OCI-LY3 (cell line): ENCODE measurements at regions not wholly inside any gene's neighbourhood (a gene's known extent, or its start where the extent isn't known, plus 50 kb on each side); places are given as distances from the start of the nearest gene placed in this dataset.
A peak's percentile ranks its signal among the peaks of the same experiment; 100 is the strongest.
"Not testable (repeated sequence)": the region's sequence is repeated elsewhere in the genome, so short reads cannot be mapped to it uniquely, and the experiment has no call there.

Experiments
- H2AFZ ChIP-seq: fragments of 200-600, 300-600 bp; shearing (Covaris generic); 2 replicates; pipeline ENCODE4 v1.6.0; 2014; ENCODE audit warnings: antibody characterized with exemption, low read depth, low read length
- H3K27ac ChIP-seq: fragments of 200-600, 300-600 bp; sonication (generic); 2 replicates; pipeline ENCODE4 v1.5.1; 2014; ENCODE audit warnings: mild to moderate bottlenecking, low read length, moderate library complexity, mixed read lengths
- H3K27me3 ChIP-seq: fragments of 200-600, 300-600 bp; sonication (generic); 2 replicates; pipeline ENCODE4 v1.6.1; 2014; ENCODE audit warnings: low read depth, low read length, mixed read lengths
- H3K36me3 ChIP-seq: fragments of 200-600, 300-600 bp; sonication (generic); replicated peaks from 2 replicates; pipeline ENCODE3; 2014; ENCODE audit warnings: low read depth, low read length, mixed read lengths
- H3K4me1 ChIP-seq: fragments of 300-600, 200-600 bp; sonication (generic); 2 replicates; pipeline ENCODE4 v1.6.1; 2014; ENCODE audit warnings: low read length, mixed read lengths
- H3K4me2 ChIP-seq: fragments of 200-600, 300-600 bp; sonication (generic); 2 replicates; pipeline ENCODE4 v1.6.1; 2014; ENCODE audit warnings: low read length, mixed read lengths
- H3K4me3 ChIP-seq: fragments of 300-600, 200-600 bp; sonication (generic); 2 replicates; pipeline ENCODE4 v1.5.1; 2014; ENCODE audit warnings: antibody characterized with exemption, mild to moderate bottlenecking, low read length, moderate library complexity
- H3K79me2 ChIP-seq: fragments of 300-600, 200-600 bp; shearing (Covaris generic); 2 replicates; pipeline ENCODE4 v1.6.1; 2014; ENCODE audit warnings: mild to moderate bottlenecking, low read length, mixed read lengths
- H3K9ac ChIP-seq: fragments of 300-600, 200-600 bp; shearing (Covaris generic); 2 replicates; pipeline ENCODE4 v1.6.0; 2014; ENCODE audit warnings: mild to moderate bottlenecking, low read length, moderate library complexity
- H3K9me3 ChIP-seq: fragments of 200-600, 300-600 bp; shearing (Covaris generic); 2 replicates; pipeline ENCODE4 v1.6.1; 2014; ENCODE audit warnings: low read length, mixed read lengths; ENCODE audit not compliant: insufficient read depth
- H4K20me1 ChIP-seq: fragments of 200-600, 300-600 bp; sonication (generic); 2 replicates; pipeline ENCODE4 v1.6.1; 2016; ENCODE audit warnings: low read length, mixed read lengths; ENCODE audit not compliant: insufficient read depth
- CTCF ChIP-seq: fragments of 200-600, 300-600 bp; sonication (generic); IDR thresholded peaks from 2 replicates; pipeline ENCODE4 v1.5.1; 2014; ENCODE audit warnings: antibody characterized with exemption, low read length, low read depth
- EZH2phosphoT487 ChIP-seq: fragments of 200-600 bp; shearing (Covaris generic); IDR thresholded peaks from 2 replicates; pipeline ENCODE4 v1.6.1; 2018; ENCODE audit warnings: antibody characterized with exemption, mixed run types, low read depth

GRCh38 chr9:106486685-106487084 is 376.3 kb upstream of the ZNF462 start:
- Histone ChIP-seq H3K36me3 (no peaks in the 10 kb centered on the region), H3K9ac (no peak overlapping the region), H3K79me2 (no peaks in the 10 kb centered on the region), H3K27ac (no peak overlapping the region), H4K20me1 (no peaks in the 10 kb centered on the region), H3K4me2 (no peak overlapping the region), H3K4me1 (peaks cover 15% of the 10 kb centered on the region), H2AFZ (no peak overlapping the region), H3K27me3 (no peaks in the 10 kb centered on the region), H3K4me3 (no peak overlapping the region), H3K9me3 (no peaks in the 10 kb centered on the region)
- TF ChIP-seq CTCF (no peak), EZH2phosphoT487 (no peak)

GRCh38 chr9:106487266-106487665 is 375.7 kb upstream of the ZNF462 start:
- Histone ChIP-seq H3K4me1 (peaks cover 16% of the 10 kb centered on the region), H3K9ac (no peak overlapping the region)

GRCh38 chr9:106492126-106492525 is 370.8 kb upstream of the ZNF462 start:
- H3K79me2 ChIP-seq, H4K20me1 ChIP-seq, H3K9me3 ChIP-seq, H3K4me3 ChIP-seq, H3K27me3 ChIP-seq, H3K27ac ChIP-seq, H3K36me3 ChIP-seq, H3K4me1 ChIP-seq, H3K9ac ChIP-seq, H2AFZ ChIP-seq: not testable (repeated sequence)
- peak overlapping the region; percentile 37 for H3K4me2 ChIP-seq

More at GRCh38 chr9:106487266-106487665, 375.7 kb upstream of the ZNF462 start:
- Histone ChIP-seq H3K4me3 (no peak overlapping the region), H3K27me3 (no peaks in the 10 kb centered on the region), H3K4me2 (no peak overlapping the region), H3K79me2 (no peaks in the 10 kb centered on the region), H3K27ac (no peak overlapping the region), H4K20me1 (no peaks in the 10 kb centered on the region), H2AFZ (no peak overlapping the region), H3K9me3 (no peaks in the 10 kb centered on the region), H3K36me3 (no peaks in the 10 kb centered on the region)
- TF ChIP-seq EZH2phosphoT487: no peak
- TF ChIP-seq CTCF: no peak

- H4K20me1 ChIP-seq: no peaks in the 10 kb centered on the region
- no peak overlapping the region for H3K4me2 ChIP-seq
- H3K4me3 ChIP-seq: no peak overlapping the region
- peaks cover 25% of the 10 kb centered on the region for H3K4me1 ChIP-seq
- no peak overlapping the region for H3K27ac ChIP-seq
- no peak overlapping the region for H2AFZ ChIP-seq
- no peaks in the 10 kb centered on the region for H3K36me3 ChIP-seq
- no peaks in the 10 kb centered on the region for H3K79me2 ChIP-seq
- peaks cover 13% of the 10 kb centered on the region for H3K27me3 ChIP-seq
- H3K9me3 ChIP-seq: no peaks in the 10 kb centered on the region
- no peak for TF ChIP-seq EZH2phosphoT487
- no peak for TF ChIP-seq CTCF
- H3K9ac ChIP-seq: no peak overlapping the region
Measured at GRCh38 chr9:106500171-106500570, 362.8 kb upstream of the ZNF462 start.

GRCh38 chr9:106501210-106501609 is 361.8 kb upstream of the ZNF462 start:
- not testable (repeated sequence) for H3K79me2 ChIP-seq, H3K9me3 ChIP-seq, H3K4me3 ChIP-seq, H3K36me3 ChIP-seq, H3K9ac ChIP-seq, H4K20me1 ChIP-seq, H3K4me2 ChIP-seq, H2AFZ ChIP-seq, H3K27ac ChIP-seq
- peaks cover 13% of the 10 kb centered on the region for H3K27me3 ChIP-seq
- H3K4me1 ChIP-seq: peaks cover 28% of the 10 kb centered on the region
